H1 (cell line): ENCODE measurements at regions not wholly inside any gene's neighbourhood (a gene's known extent, or its start where the extent isn't known, plus 50 kb on each side); places are given as distances from the start of the nearest gene placed in this dataset.

Experiments used
- CEBPB ChIP-seq: IDR thresholded peaks from 2 replicates; pipeline ENCODE4 v1.6.1; 2012; ENCODE audit warnings: low read depth, low read length
- CTCF ChIP-seq, 3 experiments: IDR thresholded peaks; 1 replicate in 2 of 3; 2 replicates in 1 of 3; pipeline versions ENCODE4 v1.5.1 to v1.6.1; 2011; ENCODE audit warnings: low read length in 3 of 3, mild to moderate bottlenecking in 3 of 3, inconsistent platforms in 2 of 3, low read depth in 1 of 3, moderate library complexity in 1 of 3; ENCODE audit not compliant: insufficient read depth in 1 of 3; ENCODE audit errors: control extremely low read depth in 1 of 3
- EZH2 ChIP-seq: fragments of 200-600 bp; sonication (generic); IDR thresholded peaks from 2 replicates; pipeline ENCODE4 v1.7.1; 2012; ENCODE audit warnings: low read depth, mild to moderate bottlenecking, moderate library complexity, low read length, inconsistent platforms; ENCODE audit not compliant: severe bottlenecking
- FOSL1 ChIP-seq: IDR thresholded peaks from 2 replicates; pipeline ENCODE4 v1.6.1; 2011; ENCODE audit warnings: mild to moderate bottlenecking, low read depth, low read length, moderate library complexity; ENCODE audit not compliant: insufficient read depth
- GABPA ChIP-seq: IDR thresholded peaks from 2 replicates; pipeline ENCODE4 v1.6.1; 2011; ENCODE audit warnings: mild to moderate bottlenecking, low read length, moderate library complexity, borderline replicate concordance; ENCODE audit not compliant: insufficient read depth
- POLR2A ChIP-seq, 2 experiments: IDR thresholded peaks; 1 replicate in 1 of 2; 2 replicates in 1 of 2; pipeline ENCODE4 v1.6.1; 2011; ENCODE audit warnings: low read depth in 2 of 2, low read length in 2 of 2, mild to moderate bottlenecking in 2 of 2; ENCODE audit errors: control extremely low read depth in 1 of 2
- POLR2AphosphoS5 ChIP-seq: IDR thresholded peaks from 2 replicates; pipeline ENCODE4 v1.6.1; 2011; ENCODE audit warnings: low read depth, low read length
- TAF1 ChIP-seq: IDR thresholded peaks from 2 replicates; pipeline ENCODE4 v1.6.1; 2011; ENCODE audit warnings: mild to moderate bottlenecking, low read depth, low read length

GRCh38 chr10:61166065-61166464 lies 222.1 kb upstream of the RHOBTB1 start:
- TF ChIP-seq POLR2A (IDR thresholded peaks at IDR 0.05; ENCODE audit: control extremely low read depth in 1 of 2, low read depth in 2 of 2, low read length in 2 of 2): no peak
- no peak for TF ChIP-seq POLR2AphosphoS5
- TF ChIP-seq EZH2: no peak
- no peak for TF ChIP-seq CEBPB
- TF ChIP-seq CTCF (IDR thresholded peaks at IDR 0.05; ENCODE audit: control extremely low read depth in 1 of 3, insufficient read depth in 1 of 3, low read depth in 1 of 3, low read length in 3 of 3): no peak
- TF ChIP-seq FOSL1: no peak
- TF ChIP-seq TAF1: no peak
- TF ChIP-seq GABPA: no peak
